ENCODE measurements at regions not wholly inside any gene's neighbourhood (a gene's known extent, or its start where the extent isn't known, plus 50 kb on each side); places are given as distances from the start of the nearest gene placed in this dataset.

DNA sequence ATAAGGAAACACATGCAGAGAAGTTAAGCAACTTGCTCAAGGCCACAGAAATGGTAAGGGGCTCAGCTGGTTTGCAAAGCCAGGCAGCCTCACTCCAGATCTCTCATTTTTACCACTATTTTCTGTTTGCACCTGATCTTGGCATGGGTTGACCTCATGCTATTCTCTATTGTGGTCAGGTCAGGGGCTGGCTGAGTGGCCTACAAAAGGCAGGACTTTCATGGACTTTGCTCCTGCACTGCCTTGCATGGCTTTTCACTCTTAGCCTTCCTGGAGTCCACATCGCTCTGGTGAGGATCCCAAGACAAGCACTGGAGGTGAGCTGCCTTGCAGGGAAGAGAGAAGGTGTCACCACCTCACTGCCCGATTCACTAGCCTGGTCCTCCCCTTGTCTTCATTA, 56.8 kb upstream of the CSF3R start:
- intact Hi-C loops (cut with micrococcal nuclease; ENCODE audit: unreplicated experiment): no loop called here
- BruUV-seq (replicated peaks): no TSS peak
- DNase-seq (ENCODE audit: low spot score): no peak
- Histone ChIP-seq H3K27ac (ENCODE audit: low read depth, low read length, poor library complexity, severe bottlenecking) (no peak overlapping the region), H3K27me3 (replicated peaks; ENCODE audit: insufficient read depth, low read depth, low read length, poor library complexity) (peaks cover 31% of the 10 kb centered on the region), H3K36me3 (ENCODE audit: insufficient read depth, low read length, poor library complexity, severe bottlenecking) (no peaks in the 10 kb centered on the region), H3K4me3 (ENCODE audit: low read depth, low read length, poor library complexity, severe bottlenecking) (no peak overlapping the region), H3K9me3 (ENCODE audit: low read depth, low read length, poor library complexity, severe bottlenecking) (no peaks in the 10 kb centered on the region), H3K4me1 (ENCODE audit: insufficient read depth, low read length, poor library complexity, severe bottlenecking) (no peaks in the 10 kb centered on the region)
- POLR2A ChIA-PET (ENCODE audit: low non-redundant PET): no interaction called here
- CTCF ChIA-PET: no interaction called here
- no peak for TF ChIP-seq EZH2 (IDR thresholded peaks at IDR 0.05; ENCODE audit: borderline replicate concordance, low read depth, low read length, poor library complexity, severe bottlenecking)
- TF ChIP-seq, protein P1, sequence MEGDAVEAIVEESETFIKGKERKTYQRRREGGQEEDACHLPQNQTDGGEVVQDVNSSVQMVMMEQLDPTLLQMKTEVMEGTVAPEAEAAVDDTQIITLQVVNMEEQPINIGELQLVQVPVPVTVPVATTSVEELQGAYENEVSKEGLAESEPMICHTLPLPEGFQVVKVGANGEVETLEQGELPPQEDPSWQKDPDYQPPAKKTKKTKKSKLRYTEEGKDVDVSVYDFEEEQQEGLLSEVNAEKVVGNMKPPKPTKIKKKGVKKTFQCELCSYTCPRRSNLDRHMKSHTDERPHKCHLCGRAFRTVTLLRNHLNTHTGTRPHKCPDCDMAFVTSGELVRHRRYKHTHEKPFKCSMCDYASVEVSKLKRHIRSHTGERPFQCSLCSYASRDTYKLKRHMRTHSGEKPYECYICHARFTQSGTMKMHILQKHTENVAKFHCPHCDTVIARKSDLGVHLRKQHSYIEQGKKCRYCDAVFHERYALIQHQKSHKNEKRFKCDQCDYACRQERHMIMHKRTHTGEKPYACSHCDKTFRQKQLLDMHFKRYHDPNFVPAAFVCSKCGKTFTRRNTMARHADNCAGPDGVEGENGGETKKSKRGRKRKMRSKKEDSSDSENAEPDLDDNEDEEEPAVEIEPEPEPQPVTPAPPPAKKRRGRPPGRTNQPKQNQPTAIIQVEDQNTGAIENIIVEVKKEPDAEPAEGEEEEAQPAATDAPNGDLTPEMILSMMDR (conservative IDR thresholded peaks at IDR 0.05; ENCODE audit: low read depth, low read length): no peak

DNA sequence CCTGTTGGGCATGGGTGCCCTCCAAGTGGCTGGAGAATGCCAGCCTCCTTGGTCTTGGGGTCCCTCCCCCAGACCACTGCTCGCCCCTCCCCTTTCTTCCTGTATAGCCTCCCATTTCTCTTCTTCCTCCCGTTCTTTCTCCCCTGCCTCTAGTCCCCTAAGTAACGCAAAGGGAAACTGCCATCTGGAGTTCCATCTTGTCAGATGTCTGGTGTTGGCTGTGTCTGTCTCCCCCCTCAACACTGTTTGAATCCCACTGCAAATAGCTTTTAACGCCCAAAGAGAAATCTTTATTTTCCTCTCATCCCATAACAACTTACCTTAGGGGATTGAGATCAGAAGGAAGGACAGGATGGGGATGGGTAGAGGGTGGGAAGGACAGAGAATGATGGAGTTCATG, 55.3 kb upstream of the CSF3R start:
- H3K27ac ChIP-seq (ENCODE audit: low read depth, low read length, poor library complexity, severe bottlenecking): no peak overlapping the region
- H3K9me3 ChIP-seq (ENCODE audit: low read depth, low read length, poor library complexity, severe bottlenecking): no peaks in the 10 kb centered on the region
- H3K4me1 ChIP-seq (ENCODE audit: insufficient read depth, low read length, poor library complexity, severe bottlenecking): no peaks in the 10 kb centered on the region
- H3K36me3 ChIP-seq (ENCODE audit: insufficient read depth, low read length, poor library complexity, severe bottlenecking): no peaks in the 10 kb centered on the region
- intact Hi-C loops (cut with micrococcal nuclease; ENCODE audit: unreplicated experiment): no loop called here
- no peak overlapping the region for H3K4me3 ChIP-seq (ENCODE audit: low read depth, low read length, poor library complexity, severe bottlenecking)
- TF ChIP-seq, protein P1 (conservative IDR thresholded peaks at IDR 0.05; ENCODE audit: low read depth, low read length): no peak
- no peak for TF ChIP-seq EZH2 (IDR thresholded peaks at IDR 0.05; ENCODE audit: borderline replicate concordance, low read depth, low read length, poor library complexity, severe bottlenecking)
- ChIA-PET CTCF (no interaction called here), POLR2A (ENCODE audit: low non-redundant PET) (no interaction called here)
- H3K27me3 ChIP-seq (replicated peaks; ENCODE audit: insufficient read depth, low read depth, low read length, poor library complexity): peaks cover 31% of the 10 kb centered on the region
- BruUV-seq (replicated peaks): no TSS peak
- DNase-seq (ENCODE audit: low spot score): no peak

DNA sequence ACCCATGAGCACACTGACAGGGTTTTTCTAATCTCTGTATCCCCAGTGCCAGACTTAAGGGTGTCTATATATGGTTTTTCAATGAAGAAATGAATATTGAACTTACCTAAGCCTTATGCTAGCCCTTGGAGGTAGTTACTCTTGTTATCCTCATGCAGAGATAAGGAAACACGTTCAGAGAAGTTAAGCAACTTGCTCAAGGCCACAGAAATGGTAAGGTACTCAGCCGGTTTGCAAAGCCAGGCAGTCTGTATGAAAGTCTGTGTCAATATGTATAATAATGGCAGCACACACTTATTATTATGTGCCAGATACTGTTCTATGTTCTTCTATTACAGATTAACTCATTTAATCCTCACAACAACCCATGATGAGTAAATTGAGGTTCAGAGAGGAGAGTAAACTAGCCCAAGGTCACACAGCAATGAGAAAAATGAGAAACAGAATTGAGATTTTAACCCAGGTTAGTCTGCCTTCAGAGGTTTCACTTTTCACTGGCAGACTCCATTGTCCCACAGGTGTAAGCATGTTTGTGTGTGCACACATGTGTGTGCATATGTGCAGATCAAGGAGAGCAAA, 54.6 kb upstream of the CSF3R start:
- no TSS peak for BruUV-seq (replicated peaks)
- Histone ChIP-seq H3K9me3 (ENCODE audit: low read depth, low read length, poor library complexity, severe bottlenecking) (no peaks in the 10 kb centered on the region), H3K4me1 (ENCODE audit: insufficient read depth, low read length, poor library complexity, severe bottlenecking) (no peaks in the 10 kb centered on the region), H3K36me3 (ENCODE audit: insufficient read depth, low read length, poor library complexity, severe bottlenecking) (no peaks in the 10 kb centered on the region), H3K27ac (ENCODE audit: low read depth, low read length, poor library complexity, severe bottlenecking) (no peak overlapping the region), H3K27me3 (replicated peaks; ENCODE audit: insufficient read depth, low read depth, low read length, poor library complexity) (peaks cover 31% of the 10 kb centered on the region), H3K4me3 (ENCODE audit: low read depth, low read length, poor library complexity, severe bottlenecking) (no peak overlapping the region)
- no peak for TF ChIP-seq EZH2 (IDR thresholded peaks at IDR 0.05; ENCODE audit: borderline replicate concordance, low read depth, low read length, poor library complexity, severe bottlenecking)
- TF ChIP-seq, protein P1 (conservative IDR thresholded peaks at IDR 0.05; ENCODE audit: low read depth, low read length): no peak
- DNase-seq (ENCODE audit: low spot score): no peak
- CTCF ChIA-PET: no interaction called here
- intact Hi-C loops (cut with micrococcal nuclease; ENCODE audit: unreplicated experiment): no loop called here
- POLR2A ChIA-PET (ENCODE audit: low non-redundant PET): no interaction called here

Data from A673 (cell line).